HEK293 (cell line): ENCODE measurements at regions not wholly inside any gene's neighbourhood (a gene's known extent, or its start where the extent isn't known, plus 50 kb on each side); places are given as distances from the start of the nearest gene placed in this dataset.
A peak's percentile ranks its signal among the peaks of the same experiment; 100 is the strongest.
"Not testable (repeated sequence)": the region's sequence is repeated elsewhere in the genome, so short reads cannot be mapped to it uniquely, and the experiment has no call there.

Source experiments
- CTCF ChIA-PET: fragments of 350-600 bp; formaldehyde crosslinking; extraction: SDS; loops from one replicate; lab custom pipeline; 2021; ENCODE audit warnings: antibody characterized with exemption; lab: Yijun Ruan, JAX
- POLR2A ChIA-PET: fragments of 300-600 bp; formaldehyde crosslinking; extraction: SDS; loops from one replicate; lab custom pipeline; 2020; ENCODE audit warnings: antibody characterized with exemption, inconsistent platforms; lab: Yijun Ruan, JAX
- H3K27ac ChIP-seq: fragments of 200-500 bp; sonication (Bioruptor generic); 2 replicates; pipeline ENCODE4 v1.5.1; 2014; ENCODE audit warnings: low read depth, low read length, control low read depth, inconsistent platforms; ENCODE audit errors: extremely low read depth
- H3K36me3 ChIP-seq, 2 experiments: fragments of 200-500 bp in 1 of 2; sonication (Bioruptor generic) in 1 of 2; 1 replicate in 1 of 2; 2 replicates in 1 of 2; pipeline ENCODE4 v1.5.1; 2014 to 2017; ENCODE audit warnings: inconsistent platforms in 2 of 2, low read length in 2 of 2; ENCODE audit not compliant: control insufficient read depth in 2 of 2, insufficient read depth in 1 of 2
- H3K4me1 ChIP-seq: fragments of 200-500 bp; sonication (Bioruptor generic); 2 replicates; pipeline ENCODE4 v1.5.1; 2014; ENCODE audit warnings: mild to moderate bottlenecking, low read length, inconsistent platforms; ENCODE audit not compliant: control insufficient read depth, insufficient read depth
- H3K4me3 ChIP-seq: 2 replicates; pipeline ENCODE4 v1.5.1; 2011; ENCODE audit warnings: low read depth, mild to moderate bottlenecking, control low read depth, low read length, moderate library complexity
- H3K9me3 ChIP-seq: fragments of 200-500 bp; sonication (Bioruptor generic); 2 replicates; pipeline ENCODE4 v1.5.1; 2014; ENCODE audit warnings: low read depth, low read length, inconsistent platforms; ENCODE audit not compliant: control insufficient read depth, insufficient read depth
- IKZF3 ChIP-seq: fragments of 450-650 bp; IDR thresholded peaks from 2 replicates; pipeline ENCODE4 v1.5.0; 2018; ENCODE audit warnings: missing biosample characterization, mild to moderate bottlenecking, missing genetic modification characterization, moderate library complexity
- KLF7 ChIP-seq: fragments of 450-650 bp; formaldehyde crosslinking; IDR thresholded peaks from 2 replicates; pipeline ENCODE4 v1.5.1; 2016; ENCODE audit warnings: missing biosample characterization, missing genetic modification characterization, borderline replicate concordance
- PRDM1 ChIP-seq: fragments of 450-650 bp; formaldehyde crosslinking; IDR thresholded peaks from 2 replicates; pipeline ENCODE4; 2016; ENCODE audit warnings: missing biosample characterization, missing genetic modification characterization
- SCRT2 ChIP-seq: fragments of 450-650 bp; formaldehyde crosslinking; IDR thresholded peaks from 2 replicates; pipeline ENCODE4 v1.5.1; 2016; ENCODE audit warnings: missing biosample characterization, missing genetic modification characterization
- WT1 ChIP-seq: fragments of 450-650 bp; formaldehyde crosslinking; IDR thresholded peaks from 2 replicates; pipeline ENCODE4 v1.5.1; 2016; ENCODE audit warnings: missing biosample characterization, missing genetic modification characterization
- ZFHX2 ChIP-seq: fragments of 450-650 bp; formaldehyde crosslinking; conservative IDR thresholded peaks from 2 replicates; pipeline ENCODE4 v1.5.1; 2016; ENCODE audit warnings: missing biosample characterization, missing genetic modification characterization
- ZIC2 ChIP-seq: fragments of 450-650 bp; formaldehyde crosslinking; IDR thresholded peaks from 2 replicates; pipeline ENCODE4 v1.5.1; 2016; ENCODE audit warnings: missing biosample characterization, missing genetic modification characterization
- ZNF114 ChIP-seq: fragments of 450-650 bp; formaldehyde crosslinking; IDR thresholded peaks from 2 replicates; pipeline ENCODE4 v1.5.0; 2017; ENCODE audit warnings: missing biosample characterization, missing genetic modification characterization
- ZNF146 ChIP-seq: fragments of 450-650 bp; formaldehyde crosslinking; IDR thresholded peaks from 2 replicates; pipeline ENCODE4 v1.5.1; 2016; ENCODE audit warnings: missing biosample characterization, missing genetic modification characterization
- ZNF169 ChIP-seq: fragments of 450-650 bp; formaldehyde crosslinking; IDR thresholded peaks from 2 replicates; pipeline ENCODE4 v1.5.1; 2016; ENCODE audit warnings: missing biosample characterization, missing genetic modification characterization
- ZNF184 ChIP-seq: fragments of 450-650 bp; IDR thresholded peaks from 2 replicates; pipeline ENCODE4 v1.5.1; 2018; ENCODE audit warnings: missing biosample characterization, mild to moderate bottlenecking, missing genetic modification characterization
- ZNF394 ChIP-seq: fragments of 450-650 bp; formaldehyde crosslinking; IDR thresholded peaks from 2 replicates; pipeline ENCODE4 v1.5.1; 2016; ENCODE audit warnings: missing biosample characterization, missing genetic modification characterization, mild to moderate bottlenecking, moderate library complexity, borderline replicate concordance
- ZNF560 ChIP-seq: fragments of 450-650 bp; formaldehyde crosslinking; IDR thresholded peaks from 2 replicates; pipeline ENCODE4 v1.5.1; 2017; ENCODE audit warnings: missing biosample characterization, missing genetic modification characterization, borderline replicate concordance
- ZNF600 ChIP-seq: fragments of 450-650 bp; formaldehyde crosslinking; IDR thresholded peaks from 2 replicates; pipeline ENCODE4 v1.5.1; 2016; ENCODE audit warnings: missing biosample characterization, missing genetic modification characterization
- ZNF623 ChIP-seq: fragments of 450-650 bp; formaldehyde crosslinking; IDR thresholded peaks from 2 replicates; pipeline ENCODE4 v1.5.1; 2016; ENCODE audit warnings: missing biosample characterization, missing genetic modification characterization
- TF ChIP-seq, protein P1 (sequence below): fragments of 450-650 bp; formaldehyde crosslinking; IDR thresholded peaks from 2 replicates; pipeline ENCODE4 v1.5.1; 2016; ENCODE audit warnings: missing biosample characterization, missing genetic modification characterization
- TF ChIP-seq, protein P2 (sequence below): fragments of 450-650 bp; formaldehyde crosslinking; IDR thresholded peaks from 2 replicates; pipeline ENCODE4 v1.5.1; 2016; ENCODE audit warnings: missing biosample characterization, missing genetic modification characterization
- TF ChIP-seq, protein P3 (sequence below): fragments of 450-650 bp; formaldehyde crosslinking; IDR thresholded peaks from 2 replicates; pipeline ENCODE4 v1.5.1; 2016; ENCODE audit warnings: missing biosample characterization, missing genetic modification characterization, low read depth

DNA sequence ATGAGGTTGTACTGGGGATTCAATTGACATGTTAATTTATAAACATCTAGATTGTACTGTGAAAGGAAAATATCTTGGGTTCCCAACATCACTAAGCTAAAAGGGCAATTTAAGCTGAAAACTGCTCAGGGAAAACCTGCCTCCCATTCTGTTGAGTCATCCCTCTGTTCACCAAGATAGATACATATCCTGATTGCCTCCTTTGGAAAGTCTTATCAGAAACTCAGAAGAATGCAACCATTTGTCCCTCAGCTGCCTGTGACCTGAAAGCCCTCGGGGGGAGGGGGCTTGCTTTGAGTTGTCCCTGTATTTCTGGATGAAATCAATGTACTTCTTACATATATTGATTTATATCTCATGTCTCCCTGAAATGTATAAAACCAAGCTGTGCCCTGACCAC, 187.0 kb upstream of the ETV3 start:
- ChIA-PET CTCF (no interaction called here), POLR2A (no interaction called here)
- H3K27ac ChIP-seq, result no peak overlapping the region
- TF ChIP-seq SCRT2 (no peak), ZFHX2 (tag by site-specific recombination) (no peak), ZNF394 (tag by site-specific recombination) (no peak), ZNF600 (no peak), ZNF184 (tag by site-specific recombination) (no peak), IKZF3 (tag by site-specific recombination) (no peak), PRDM1 (tag by site-specific recombination) (no peak), WT1 (no peak), ZIC2 (tag by site-specific recombination) (no peak), ZNF623 (no peak), ZNF560 (tag by site-specific recombination) (no peak), ZNF114 (tag by site-specific recombination) (no peak), KLF7 (tag by site-specific recombination) (no peak), ZNF169 (no peak)
- TF ChIP-seq, protein P1, sequence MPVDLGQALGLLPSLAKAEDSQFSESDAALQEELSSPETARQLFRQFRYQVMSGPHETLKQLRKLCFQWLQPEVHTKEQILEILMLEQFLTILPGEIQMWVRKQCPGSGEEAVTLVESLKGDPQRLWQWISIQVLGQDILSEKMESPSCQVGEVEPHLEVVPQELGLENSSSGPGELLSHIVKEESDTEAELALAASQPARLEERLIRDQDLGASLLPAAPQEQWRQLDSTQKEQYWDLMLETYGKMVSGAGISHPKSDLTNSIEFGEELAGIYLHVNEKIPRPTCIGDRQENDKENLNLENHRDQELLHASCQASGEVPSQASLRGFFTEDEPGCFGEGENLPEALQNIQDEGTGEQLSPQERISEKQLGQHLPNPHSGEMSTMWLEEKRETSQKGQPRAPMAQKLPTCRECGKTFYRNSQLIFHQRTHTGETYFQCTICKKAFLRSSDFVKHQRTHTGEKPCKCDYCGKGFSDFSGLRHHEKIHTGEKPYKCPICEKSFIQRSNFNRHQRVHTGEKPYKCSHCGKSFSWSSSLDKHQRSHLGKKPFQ (tag by site-specific recombination), result no peak
- TF ChIP-seq, protein P2, sequence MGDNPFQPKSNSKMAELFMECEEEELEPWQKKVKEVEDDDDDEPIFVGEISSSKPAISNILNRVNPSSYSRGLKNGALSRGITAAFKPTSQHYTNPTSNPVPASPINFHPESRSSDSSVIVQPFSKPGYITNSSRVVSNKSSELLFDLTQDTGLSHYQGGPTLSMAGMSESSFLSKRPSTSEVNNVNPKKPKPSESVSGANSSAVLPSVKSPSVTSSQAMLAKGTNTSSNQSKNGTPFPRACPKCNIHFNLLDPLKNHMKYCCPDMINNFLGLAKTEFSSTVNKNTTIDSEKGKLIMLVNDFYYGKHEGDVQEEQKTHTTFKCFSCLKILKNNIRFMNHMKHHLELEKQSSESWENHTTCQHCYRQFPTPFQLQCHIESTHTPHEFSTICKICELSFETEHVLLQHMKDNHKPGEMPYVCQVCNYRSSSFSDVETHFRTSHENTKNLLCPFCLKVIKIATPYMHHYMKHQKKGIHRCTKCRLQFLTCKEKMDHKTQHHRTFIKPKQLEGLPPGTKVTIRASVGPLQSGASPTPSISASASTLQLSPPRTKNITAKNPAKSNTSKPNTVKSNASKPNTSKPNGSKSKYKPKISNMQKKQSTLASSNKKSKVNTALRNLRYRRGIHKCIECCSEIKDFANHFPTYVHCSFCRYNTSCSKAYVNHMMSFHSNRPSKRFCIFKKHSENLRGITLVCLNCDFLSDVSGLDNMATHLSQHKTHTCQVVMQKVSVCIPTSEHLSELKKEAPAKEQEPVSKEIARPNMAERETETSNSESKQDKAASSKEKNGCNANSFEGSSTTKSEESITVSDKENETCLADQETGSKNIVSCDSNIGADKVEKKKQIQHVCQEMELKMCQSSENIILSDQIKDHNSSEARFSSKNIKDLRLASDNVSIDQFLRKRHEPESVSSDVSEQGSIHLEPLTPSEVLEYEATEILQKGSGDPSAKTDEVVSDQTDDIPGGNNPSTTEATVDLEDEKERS (tag by site-specific recombination), result no peak
- TF ChIP-seq, protein P3, sequence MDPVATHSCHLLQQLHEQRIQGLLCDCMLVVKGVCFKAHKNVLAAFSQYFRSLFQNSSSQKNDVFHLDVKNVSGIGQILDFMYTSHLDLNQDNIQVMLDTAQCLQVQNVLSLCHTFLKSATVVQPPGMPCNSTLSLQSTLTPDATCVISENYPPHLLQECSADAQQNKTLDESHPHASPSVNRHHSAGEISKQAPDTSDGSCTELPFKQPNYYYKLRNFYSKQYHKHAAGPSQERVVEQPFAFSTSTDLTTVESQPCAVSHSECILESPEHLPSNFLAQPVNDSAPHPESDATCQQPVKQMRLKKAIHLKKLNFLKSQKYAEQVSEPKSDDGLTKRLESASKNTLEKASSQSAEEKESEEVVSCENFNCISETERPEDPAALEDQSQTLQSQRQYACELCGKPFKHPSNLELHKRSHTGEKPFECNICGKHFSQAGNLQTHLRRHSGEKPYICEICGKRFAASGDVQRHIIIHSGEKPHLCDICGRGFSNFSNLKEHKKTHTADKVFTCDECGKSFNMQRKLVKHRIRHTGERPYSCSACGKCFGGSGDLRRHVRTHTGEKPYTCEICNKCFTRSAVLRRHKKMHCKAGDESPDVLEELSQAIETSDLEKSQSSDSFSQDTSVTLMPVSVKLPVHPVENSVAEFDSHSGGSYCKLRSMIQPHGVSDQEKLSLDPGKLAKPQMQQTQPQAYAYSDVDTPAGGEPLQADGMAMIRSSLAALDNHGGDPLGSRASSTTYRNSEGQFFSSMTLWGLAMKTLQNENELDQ (tag by site-specific recombination), result no peak
- no peaks in the 10 kb centered on the region for H3K4me1 ChIP-seq
- H3K4me3 ChIP-seq, result no peak overlapping the region
- H3K36me3 ChIP-seq, result no peaks in the 10 kb centered on the region
- no peaks in the 10 kb centered on the region for H3K9me3 ChIP-seq

DNA sequence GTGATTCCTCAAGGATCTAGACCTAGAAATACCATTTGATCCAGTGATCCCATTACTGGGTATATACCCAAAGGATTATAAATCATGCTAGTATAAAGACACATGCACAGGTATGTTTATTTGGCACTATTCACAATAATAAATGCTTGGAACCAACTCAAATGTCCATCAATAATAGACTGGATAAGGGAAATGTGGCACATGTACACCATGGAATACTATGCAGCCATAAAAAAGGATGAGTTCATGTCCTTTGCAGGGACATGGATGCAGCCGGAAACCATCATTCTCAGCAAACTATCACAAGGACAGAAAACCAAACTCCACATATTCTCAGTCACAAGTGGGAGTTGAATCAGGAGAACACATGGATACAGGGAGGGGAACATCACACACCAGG, 183.8 kb upstream of the ETV3 start:
- H3K9me3 ChIP-seq, POLR2A ChIA-PET, H3K4me1 ChIP-seq, H3K27ac ChIP-seq, H3K4me3 ChIP-seq, H3K36me3 ChIP-seq: not testable (repeated sequence)
- TF ChIP-seq ZNF146 (tag by site-specific recombination), result peak; percentile 53; the same call in 1 of the 2 replicates
- CTCF ChIA-PET, result interaction anchor here (1.2 kb wide), 1 partner anchor 10 kb away, joined by 4 read pairs; no protein-coding TSS in a partner anchor
